HPDE6-E6E7 (cell line): ENCODE measurements at regions not wholly inside any gene's neighbourhood (a gene's known extent, or its start where the extent isn't known, plus 50 kb on each side); places are given as distances from the start of the nearest gene placed in this dataset.

Source experiments
- DNase-seq: peaks from one replicate; pipeline ENCODE4 v3.0.0; 2011; ENCODE audit warnings: missing footprints; ENCODE audit errors: extremely low spot score

DNA sequence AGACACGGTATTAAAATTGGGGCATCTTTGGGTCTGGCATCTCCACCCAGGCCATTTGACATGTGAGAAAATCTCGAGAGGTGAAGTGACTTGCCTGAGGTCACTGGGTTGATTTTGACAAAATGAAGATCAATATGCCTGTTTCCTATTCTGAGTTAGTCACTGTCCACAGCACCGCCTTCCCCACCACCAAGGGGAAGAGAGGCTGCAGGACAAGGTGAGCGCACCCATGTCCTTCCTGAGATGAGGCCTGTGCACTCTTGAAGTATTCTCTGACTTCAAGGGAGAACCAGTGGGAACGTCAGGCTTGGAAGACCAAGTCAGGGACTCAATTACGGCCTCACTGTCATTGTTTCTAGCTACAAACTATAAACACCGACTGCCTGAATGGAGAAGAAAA lies 49.9 kb upstream of the WSB1 start:
- no peak for DNase-seq
